Lung (tissue), 11 donors: ENCODE measurements at regions not wholly inside any gene's neighbourhood (a gene's known extent, or its start where the extent isn't known, plus 50 kb on each side); places are given as distances from the start of the nearest gene placed in this dataset.

Source experiments
- ATAC-seq: fragments of 200-7000 bp; cut with Tn5 transposase; one replicate; pipeline ENCODE4 v1.9.1; 2020; ENCODE audit warnings: moderate number of reproducible peaks; ENCODE audit not compliant: insufficient read depth, low FRiP score
- DNase-seq, 3 donors: peaks; one replicate each; pipeline ENCODE4 v3.0.0-alpha.2; 2013 to 2017
- H3K27ac ChIP-seq, 2 donors: one replicate each; pipeline ENCODE4 v1.5.1; 2013; ENCODE audit warnings: mild to moderate bottlenecking in 2 of 2, moderate library complexity in 2 of 2, control low read depth in 1 of 2, inconsistent platforms in 1 of 2, low read depth in 1 of 2, low read length in 1 of 2
- H3K27me3 ChIP-seq, 3 donors: one replicate each; pipeline ENCODE4 v1.5.1; 2013; ENCODE audit warnings: low read length in 2 of 3; ENCODE audit not compliant: control insufficient read depth in 3 of 3, insufficient read depth in 3 of 3
- H3K36me3 ChIP-seq, 4 donors: one replicate each; pipeline ENCODE4 v1.5.1; 2013; ENCODE audit warnings: low read length in 4 of 4, mild to moderate bottlenecking in 1 of 4, moderate library complexity in 1 of 4; ENCODE audit not compliant: control insufficient read depth in 4 of 4, insufficient read depth in 4 of 4
- H3K4me1 ChIP-seq, 5 donors: one replicate each; pipeline ENCODE4 v1.5.1; 2013; ENCODE audit warnings: low read length in 5 of 5, mild to moderate bottlenecking in 2 of 5, moderate library complexity in 1 of 5; ENCODE audit not compliant: control insufficient read depth in 5 of 5, insufficient read depth in 5 of 5
- H3K4me3 ChIP-seq: one replicate; pipeline ENCODE4 v1.5.1; 2013; ENCODE audit warnings: mild to moderate bottlenecking, control low read depth, moderate library complexity
- H3K9ac ChIP-seq, 2 donors: one replicate each; pipeline ENCODE4 v1.5.1; 2013; ENCODE audit warnings: low read length in 2 of 2, control low read depth in 1 of 2; ENCODE audit not compliant: insufficient read depth in 1 of 2
- H3K9me3 ChIP-seq, 4 donors: one replicate each; pipeline ENCODE4 v1.5.1; 2013; ENCODE audit warnings: low read length in 3 of 4, mild to moderate bottlenecking in 1 of 4, moderate library complexity in 1 of 4; ENCODE audit not compliant: control insufficient read depth in 4 of 4, insufficient read depth in 3 of 4
- WGBS, 2 donors: extraction: QIAGEN DNeasy Blood & Tissue Kit; methylation state at CpG; one replicate each; pipeline ENCODE4 v1.1.7; 2013; 5-methylcytosine and 5-hydroxymethylcytosine counted together
- TF ChIP-seq, protein P1 (sequence below): IDR thresholded peaks from 2 replicates; pipeline ENCODE4 v1.5.1; 2012; ENCODE audit warnings: mild to moderate bottlenecking; ENCODE audit errors: control extremely low read depth, extremely low read depth
- donor health status: control.
- donor health status: control.
- donor health status: Bipolar disorder and iron deficiency.
- donor health status: healthy.
- donor health status: DM: yes; HTN: yes; CAD: no.

- no peaks in the 10 kb centered on the region for H3K9me3 ChIP-seq
- H3K4me1 ChIP-seq = no peaks in the 10 kb centered on the region
- no peaks in the 10 kb centered on the region for H3K36me3 ChIP-seq
- 51 to 70% methylated on average over 5 of the region's 5 CpGs for WGBS, 2 donors
- H3K27ac ChIP-seq = no peak overlapping the region
- H3K9ac ChIP-seq = no peak overlapping the region
- DNase-seq = peak; percentile 14 to 53 (median 38)
- TF ChIP-seq, protein P1, sequence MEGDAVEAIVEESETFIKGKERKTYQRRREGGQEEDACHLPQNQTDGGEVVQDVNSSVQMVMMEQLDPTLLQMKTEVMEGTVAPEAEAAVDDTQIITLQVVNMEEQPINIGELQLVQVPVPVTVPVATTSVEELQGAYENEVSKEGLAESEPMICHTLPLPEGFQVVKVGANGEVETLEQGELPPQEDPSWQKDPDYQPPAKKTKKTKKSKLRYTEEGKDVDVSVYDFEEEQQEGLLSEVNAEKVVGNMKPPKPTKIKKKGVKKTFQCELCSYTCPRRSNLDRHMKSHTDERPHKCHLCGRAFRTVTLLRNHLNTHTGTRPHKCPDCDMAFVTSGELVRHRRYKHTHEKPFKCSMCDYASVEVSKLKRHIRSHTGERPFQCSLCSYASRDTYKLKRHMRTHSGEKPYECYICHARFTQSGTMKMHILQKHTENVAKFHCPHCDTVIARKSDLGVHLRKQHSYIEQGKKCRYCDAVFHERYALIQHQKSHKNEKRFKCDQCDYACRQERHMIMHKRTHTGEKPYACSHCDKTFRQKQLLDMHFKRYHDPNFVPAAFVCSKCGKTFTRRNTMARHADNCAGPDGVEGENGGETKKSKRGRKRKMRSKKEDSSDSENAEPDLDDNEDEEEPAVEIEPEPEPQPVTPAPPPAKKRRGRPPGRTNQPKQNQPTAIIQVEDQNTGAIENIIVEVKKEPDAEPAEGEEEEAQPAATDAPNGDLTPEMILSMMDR = no peak
- no peak overlapping the region for H3K4me3 ChIP-seq
- peaks cover 0 to 2% (median 0%) of the 10 kb centered on the region in 3 donors for H3K27me3 ChIP-seq
- ATAC-seq = no peak
Observed at GRCh38 chr9:79477955-79478771, 93.6 kb upstream of the TLE4 start.

GRCh38 chr9:79480639-79481038 is 91.1 kb upstream of the TLE4 start:
- no peaks in the 10 kb centered on the region for H3K4me1 ChIP-seq
- ATAC-seq (no peak), DNase-seq (no peak)
- H3K4me3 ChIP-seq = no peak overlapping the region
- WGBS, 2 donors = 73 to 91% methylated on average over 4 of the region's 4 CpGs
- TF ChIP-seq, protein P1 = no peak
- no peak overlapping the region for H3K27ac ChIP-seq
- H3K9ac ChIP-seq = no peak overlapping the region
- peaks cover 0 to 6% (median 0%) of the 10 kb centered on the region in 3 donors for H3K27me3 ChIP-seq
- no peaks in the 10 kb centered on the region for H3K36me3 ChIP-seq
- no peaks in the 10 kb centered on the region for H3K9me3 ChIP-seq

GRCh38 chr9:79481846-79482477 is 89.8 kb upstream of the TLE4 start:
- TF ChIP-seq, protein P1 = no peak
- Histone ChIP-seq H3K9me3 (no peaks in the 10 kb centered on the region), H3K9ac (no peak overlapping the region), H3K4me1 (no peaks in the 10 kb centered on the region), H3K36me3 (no peaks in the 10 kb centered on the region), H3K27ac (no peak overlapping the region), H3K4me3 (no peak overlapping the region), H3K27me3 (peaks cover 0 to 4% (median 0%) of the 10 kb centered on the region in 3 donors)
- no peak for DNase-seq
- no peak for ATAC-seq
- 69 to 79% methylated on average over 5 of the region's 5 CpGs for WGBS, 2 donors
